NCI-H1436 (cell line): ENCODE measurements at regions not wholly inside any gene's neighbourhood (a gene's known extent, or its start where the extent isn't known, plus 50 kb on each side); places are given as distances from the start of the nearest gene placed in this dataset.
"Not testable (repeated sequence)": the region's sequence is repeated elsewhere in the genome, so short reads cannot be mapped to it uniquely, and the experiment has no call there.

Experiments
- DNase-seq: peaks from one replicate; lab custom pipeline; 2025; lab: John Stamatoyannopoulos, UW

- no peak for DNase-seq
Observed at GRCh38 chr12:105654606-105655005, 324.1 kb downstream of the C12orf75 start.

GRCh38 chr12:105658389-105658788 is 327.9 kb downstream of the C12orf75 start:
- DNase-seq, result no peak

- no peak for DNase-seq
Observed at GRCh38 chr12:105659355-105660075, 329.0 kb downstream of the C12orf75 start.

GRCh38 chr12:105664765-105665164 is 334.3 kb downstream of the C12orf75 start:
- not testable (repeated sequence) for DNase-seq

- DNase-seq, result no peak
Observed at GRCh38 chr12:105665366-105665765, 334.9 kb downstream of the C12orf75 start.

- no peak for DNase-seq
Observed at GRCh38 chr12:105667973-105668743, 337.7 kb downstream of the C12orf75 start.

GRCh38 chr12:105670672-105671071 is 340.2 kb downstream of the C12orf75 start:
- no peak for DNase-seq

GRCh38 chr12:105671720-105672119 is 341.2 kb downstream of the C12orf75 start:
- DNase-seq, result no peak

- DNase-seq, result no peak
Observed at GRCh38 chr12:105672121-105672975, 341.9 kb downstream of the C12orf75 start.

- DNase-seq, result no peak
Observed at GRCh38 chr12:105674871-105675699, 344.6 kb downstream of the C12orf75 start.

- DNase-seq, result no peak
Observed at GRCh38 chr12:105676694-105677093, 346.2 kb downstream of the C12orf75 start.

- no peak for DNase-seq
Observed at GRCh38 chr12:105677672-105678071, 347.2 kb downstream of the C12orf75 start.

GRCh38 chr12:105679982-105680381 is 349.5 kb downstream of the C12orf75 start:
- no peak for DNase-seq

- DNase-seq, result no peak
Observed at GRCh38 chr12:105681341-105681740, 350.9 kb downstream of the C12orf75 start.

- not testable (repeated sequence) for DNase-seq
Observed at GRCh38 chr12:105682821-105683220, 352.3 kb downstream of the C12orf75 start.

- DNase-seq, result not testable (repeated sequence)
Observed at GRCh38 chr12:105683836-105684235, 353.3 kb downstream of the C12orf75 start.

GRCh38 chr12:105698075-105698474 is 367.6 kb downstream of the C12orf75 start:
- no peak for DNase-seq

GRCh38 chr12:105699209-105699608 is 368.7 kb downstream of the C12orf75 start:
- DNase-seq, result no peak

- no peak for DNase-seq
Observed at GRCh38 chr12:105704787-105705186, 374.3 kb downstream of the C12orf75 start.

GRCh38 chr12:105705235-105705634 is 374.7 kb downstream of the C12orf75 start:
- no peak for DNase-seq

GRCh38 chr12:105705765-105706164 is 375.3 kb downstream of the C12orf75 start:
- DNase-seq, result peak; percentile 43
